Epithelial cell of proximal tubule (primary cell): ENCODE measurements at regions not wholly inside any gene's neighbourhood (a gene's known extent, or its start where the extent isn't known, plus 50 kb on each side); places are given as distances from the start of the nearest gene placed in this dataset.
A peak's percentile ranks its signal among the peaks of the same experiment; 100 is the strongest.

Experiments used
- DNase-seq: peaks from one replicate; pipeline ENCODE4 v3.0.0-alpha.2; 2011; ENCODE audit warnings: low read depth
- H3K4me3 ChIP-seq: 2 replicates; pipeline ENCODE4 v1.5.1; 2011; ENCODE audit warnings: low read depth, mild to moderate bottlenecking, low read length
- TF ChIP-seq, protein P1 (sequence below): conservative IDR thresholded peaks from 2 replicates; pipeline ENCODE4 v1.5.1; 2012; ENCODE audit warnings: low read depth, mild to moderate bottlenecking, low read length

DNA sequence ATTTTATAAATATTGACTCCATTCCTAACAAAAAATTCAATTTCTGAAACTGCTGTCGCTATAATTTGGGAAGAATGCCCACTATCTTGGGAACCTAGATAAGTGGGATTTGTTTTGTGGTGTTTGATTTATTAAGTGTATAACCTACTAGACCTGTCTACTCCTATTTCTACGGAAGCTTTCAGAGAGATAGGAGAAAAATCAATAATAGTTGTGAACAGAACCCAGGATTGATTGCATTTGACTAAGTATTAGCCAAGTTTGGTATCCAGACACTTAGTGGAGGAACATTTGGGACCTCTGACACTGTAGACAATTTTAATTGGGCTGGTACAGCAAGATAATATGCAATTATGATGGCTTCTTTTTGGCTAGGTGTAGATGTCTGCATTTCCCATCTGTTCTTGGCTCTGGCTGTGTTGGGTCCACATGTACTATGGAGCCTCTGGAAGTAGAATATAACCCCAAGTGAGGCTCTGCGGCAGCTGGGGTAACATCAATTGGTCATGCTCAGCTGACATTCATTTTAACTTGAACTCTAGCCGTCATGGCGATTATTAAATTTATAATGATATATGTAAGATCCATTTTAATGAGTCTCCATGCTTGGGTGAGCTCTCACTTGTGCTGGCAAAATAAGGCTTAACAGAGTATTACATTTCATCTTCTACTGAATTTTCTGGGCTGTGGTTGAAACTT is 111.5 kb upstream of the E2F8 start:
- no peak overlapping the region for H3K4me3 ChIP-seq
- DNase-seq, result no peak
- TF ChIP-seq, protein P1, sequence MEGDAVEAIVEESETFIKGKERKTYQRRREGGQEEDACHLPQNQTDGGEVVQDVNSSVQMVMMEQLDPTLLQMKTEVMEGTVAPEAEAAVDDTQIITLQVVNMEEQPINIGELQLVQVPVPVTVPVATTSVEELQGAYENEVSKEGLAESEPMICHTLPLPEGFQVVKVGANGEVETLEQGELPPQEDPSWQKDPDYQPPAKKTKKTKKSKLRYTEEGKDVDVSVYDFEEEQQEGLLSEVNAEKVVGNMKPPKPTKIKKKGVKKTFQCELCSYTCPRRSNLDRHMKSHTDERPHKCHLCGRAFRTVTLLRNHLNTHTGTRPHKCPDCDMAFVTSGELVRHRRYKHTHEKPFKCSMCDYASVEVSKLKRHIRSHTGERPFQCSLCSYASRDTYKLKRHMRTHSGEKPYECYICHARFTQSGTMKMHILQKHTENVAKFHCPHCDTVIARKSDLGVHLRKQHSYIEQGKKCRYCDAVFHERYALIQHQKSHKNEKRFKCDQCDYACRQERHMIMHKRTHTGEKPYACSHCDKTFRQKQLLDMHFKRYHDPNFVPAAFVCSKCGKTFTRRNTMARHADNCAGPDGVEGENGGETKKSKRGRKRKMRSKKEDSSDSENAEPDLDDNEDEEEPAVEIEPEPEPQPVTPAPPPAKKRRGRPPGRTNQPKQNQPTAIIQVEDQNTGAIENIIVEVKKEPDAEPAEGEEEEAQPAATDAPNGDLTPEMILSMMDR, result no peak

DNA sequence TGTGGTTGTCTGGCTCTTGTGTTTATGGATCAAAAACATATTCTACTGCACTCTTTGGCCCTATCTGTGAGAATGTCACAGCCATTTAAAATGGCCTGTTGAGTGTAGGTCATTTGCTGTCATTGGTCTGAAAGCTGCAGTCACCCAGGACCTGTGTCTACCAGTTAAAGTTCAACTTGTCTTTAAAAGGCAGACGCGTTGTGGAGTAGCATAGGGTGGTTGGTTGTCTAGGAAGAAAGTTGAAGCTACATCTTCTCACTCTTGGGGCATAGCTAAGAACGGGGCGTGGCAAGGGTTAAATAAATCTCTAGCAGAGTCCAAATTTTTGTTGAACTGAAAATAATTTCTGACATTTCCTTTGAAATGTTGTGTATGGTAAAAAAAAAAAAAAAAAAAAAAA is 110.7 kb upstream of the E2F8 start:
- TF ChIP-seq, protein P1, result no peak
- DNase-seq, result no peak
- H3K4me3 ChIP-seq, result no peak overlapping the region

DNA sequence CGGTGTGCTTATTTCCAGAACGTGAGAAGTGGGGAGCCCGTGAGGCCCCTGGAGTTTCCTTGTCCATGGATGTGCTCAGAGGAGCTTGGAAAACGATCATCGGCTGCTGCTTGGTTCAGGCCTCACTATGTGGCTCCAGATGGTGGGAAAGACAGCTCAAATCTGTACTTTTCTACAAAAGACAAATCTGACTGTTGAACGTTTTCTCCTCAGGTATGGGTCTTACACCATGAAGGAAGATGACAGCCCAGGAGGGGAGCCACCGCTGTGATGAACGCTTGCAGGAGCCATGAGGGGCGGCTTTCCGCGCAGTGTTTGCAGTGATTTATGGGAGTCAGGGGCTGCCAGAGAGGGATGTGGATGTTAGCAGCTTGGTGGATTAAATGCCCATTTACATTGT is 109.4 kb upstream of the E2F8 start:
- TF ChIP-seq, protein P1, result no peak
- H3K4me3 ChIP-seq, result no peak overlapping the region
- no peak for DNase-seq

DNA sequence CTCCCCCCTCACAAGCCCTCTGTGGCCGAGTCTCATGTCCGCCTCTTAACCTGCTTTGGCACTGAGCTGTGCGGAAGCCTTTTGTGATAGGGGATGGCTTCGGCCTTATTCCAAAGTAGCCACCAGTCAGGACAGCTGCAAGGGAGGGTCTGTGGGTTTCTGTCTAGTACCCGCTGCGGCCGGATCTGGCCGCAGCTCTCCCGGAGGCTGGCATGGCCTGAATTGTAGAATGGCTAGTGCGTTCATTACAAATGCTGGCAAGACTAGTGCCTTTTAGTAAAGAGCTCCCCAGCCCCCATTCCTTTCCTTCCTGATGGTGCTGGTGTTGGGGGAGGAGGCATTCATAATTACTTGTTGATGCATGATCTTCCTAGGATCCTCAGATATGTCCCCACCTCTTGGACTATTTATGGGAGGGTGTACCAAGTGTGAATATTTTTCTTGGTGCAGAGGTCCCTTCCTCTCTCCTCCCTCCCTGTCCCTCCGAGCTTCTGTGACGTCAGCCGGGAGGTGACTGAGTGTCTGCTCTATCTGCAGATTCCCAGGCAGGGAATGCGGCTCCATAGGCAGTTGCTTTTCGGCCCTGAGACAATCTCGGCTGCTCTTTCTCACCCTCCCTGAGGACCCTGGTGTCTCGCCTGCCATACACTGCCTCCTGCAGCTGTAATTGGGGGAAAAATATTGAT is 108.7 kb upstream of the E2F8 start:
- TF ChIP-seq, protein P1, result no peak
- H3K4me3 ChIP-seq, result no peak overlapping the region
- DNase-seq, result no peak

DNA sequence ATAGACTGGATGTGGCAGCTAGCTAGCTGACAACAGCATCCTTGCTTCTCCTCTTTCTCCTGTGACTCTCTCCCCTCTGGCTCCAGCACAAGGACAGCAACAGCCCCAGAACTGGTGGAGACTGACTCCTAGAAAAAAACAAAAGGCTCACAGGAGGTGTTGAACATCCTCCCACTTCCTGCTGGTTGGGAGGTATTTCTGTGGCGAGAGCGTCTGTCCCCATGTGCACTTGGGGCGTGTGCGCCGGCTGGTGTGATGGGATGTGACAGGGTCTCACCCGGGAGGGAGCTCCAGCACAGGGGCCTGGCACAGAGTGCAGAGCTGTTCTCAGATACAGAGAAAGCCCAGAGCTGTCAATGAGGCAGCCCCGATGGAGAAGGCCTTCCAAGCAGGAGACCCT is 107.2 kb upstream of the E2F8 start:
- TF ChIP-seq, protein P1, result no peak
- DNase-seq, result no peak
- no peak overlapping the region for H3K4me3 ChIP-seq

DNA sequence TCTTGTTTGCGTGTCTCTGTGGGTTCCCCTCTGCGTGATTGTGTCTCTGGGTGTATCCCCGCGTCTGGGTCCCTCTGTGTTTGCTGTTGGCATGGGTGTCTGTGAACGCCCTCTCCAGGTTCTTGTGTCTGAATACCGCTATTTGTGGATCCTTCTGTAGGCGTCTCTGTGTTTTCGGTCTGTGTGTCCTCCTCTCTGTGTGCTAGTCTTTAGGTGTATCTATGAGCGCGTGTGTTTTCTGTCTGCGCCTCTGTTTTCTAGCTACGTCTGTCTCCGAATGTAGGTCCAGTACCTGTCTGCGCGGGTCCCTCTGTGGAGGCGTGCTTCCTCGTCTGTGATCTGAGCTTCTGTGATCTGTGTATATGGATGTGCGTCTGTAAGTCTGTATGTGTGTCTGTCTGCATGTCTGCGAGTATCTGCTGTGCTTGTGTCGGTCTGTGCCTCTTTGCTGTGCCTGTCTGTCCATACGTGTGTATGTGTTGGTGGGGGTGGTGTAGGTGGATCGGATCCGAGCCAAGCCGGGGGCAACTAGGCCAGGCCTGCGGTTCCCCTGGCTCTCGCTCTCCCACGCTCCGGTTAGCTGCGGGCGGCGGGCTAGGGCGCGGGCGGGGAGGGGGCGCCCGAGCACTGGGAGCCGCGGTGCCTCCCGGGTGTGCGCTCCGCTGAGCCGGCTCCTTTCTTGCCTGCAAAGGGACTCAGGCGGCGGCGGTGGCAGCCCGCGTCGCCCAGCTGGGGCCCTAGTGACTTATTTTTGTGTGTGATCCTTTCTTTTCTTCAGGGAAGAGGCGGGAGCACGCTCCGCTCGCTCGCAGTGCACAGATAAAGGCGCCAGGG is 105.3 kb upstream of the E2F8 start:
- DNase-seq, result no peak
- TF ChIP-seq, protein P1, result no peak
- peak overlapping the region; percentile 23 for H3K4me3 ChIP-seq
